Ishikawa (cell line): ENCODE measurements at regions not wholly inside any gene's neighbourhood (a gene's known extent, or its start where the extent isn't known, plus 50 kb on each side); places are given as distances from the start of the nearest gene placed in this dataset.

ENCODE experiments used
- CEBPB ChIP-seq: IDR thresholded peaks from 2 replicates; pipeline ENCODE4 v1.6.1; 2012
- CREB1 ChIP-seq: IDR thresholded peaks from 2 replicates; pipeline ENCODE4 v1.6.1; 2012; ENCODE audit warnings: low read depth
- EGR1 ChIP-seq: IDR thresholded peaks from 2 replicates; pipeline ENCODE4 v1.6.1; 2012
- EP300 ChIP-seq: IDR thresholded peaks from 2 replicates; pipeline ENCODE4 v1.6.1; 2012; ENCODE audit warnings: borderline replicate concordance
- FOXM1 ChIP-seq: IDR thresholded peaks from 2 replicates; pipeline ENCODE4 v1.6.1; 2012; ENCODE audit warnings: low read depth, borderline replicate concordance
- NFIC ChIP-seq: IDR thresholded peaks from 2 replicates; pipeline ENCODE4 v1.6.1; 2012
- RAD21 ChIP-seq: IDR thresholded peaks from 2 replicates; pipeline ENCODE4 v1.6.1; 2012; ENCODE audit warnings: low read depth
- REST ChIP-seq: IDR thresholded peaks from 2 replicates; pipeline ENCODE4 v1.6.1; 2012; ENCODE audit warnings: low read depth, mild to moderate bottlenecking
- TAF1 ChIP-seq: IDR thresholded peaks from 2 replicates; pipeline ENCODE4 v1.6.1; 2012; ENCODE audit warnings: low read depth, mild to moderate bottlenecking
- TCF12 ChIP-seq: IDR thresholded peaks from 2 replicates; pipeline ENCODE4 v1.6.1; 2012; ENCODE audit warnings: low read depth
- TEAD4 ChIP-seq: IDR thresholded peaks from 2 replicates; pipeline ENCODE4 v1.6.1; 2012
- USF1 ChIP-seq: IDR thresholded peaks from 2 replicates; pipeline ENCODE4 v1.6.1; 2012
- YY1 ChIP-seq: IDR thresholded peaks from 2 replicates; pipeline ENCODE4 v1.6.1; 2012; ENCODE audit warnings: low read depth
- ZBTB7A ChIP-seq: IDR thresholded peaks from 2 replicates; pipeline ENCODE4 v1.6.1; 2012; ENCODE audit warnings: low read depth
- TF ChIP-seq, protein P1 (sequence below): IDR thresholded peaks from 2 replicates; pipeline ENCODE4 v1.6.1; 2012

DNA sequence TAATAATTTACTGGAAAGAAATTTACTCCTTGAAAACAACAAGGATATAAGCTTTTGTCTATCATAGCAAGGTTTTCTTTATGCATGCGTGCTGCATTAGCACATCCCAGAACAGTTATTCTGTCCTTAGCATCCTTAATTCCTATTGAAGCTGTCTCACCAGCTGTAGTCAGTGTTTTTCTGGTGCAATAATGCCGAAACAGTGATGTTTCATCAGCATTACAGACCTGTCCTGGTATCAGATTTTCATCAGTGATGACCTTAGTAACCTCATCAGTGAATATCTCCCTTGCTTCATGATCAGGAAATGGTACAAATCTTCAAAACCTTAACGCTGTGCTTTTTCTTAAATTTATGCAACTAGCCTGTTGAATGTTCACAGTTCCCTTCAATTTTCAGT, 264.7 kb upstream of the STARD13 start:
- TF ChIP-seq ZBTB7A (no peak), CREB1 (no peak), EP300 (no peak), USF1 (no peak), REST (no peak), TCF12 (no peak), RAD21 (no peak), NFIC (no peak)

DNA sequence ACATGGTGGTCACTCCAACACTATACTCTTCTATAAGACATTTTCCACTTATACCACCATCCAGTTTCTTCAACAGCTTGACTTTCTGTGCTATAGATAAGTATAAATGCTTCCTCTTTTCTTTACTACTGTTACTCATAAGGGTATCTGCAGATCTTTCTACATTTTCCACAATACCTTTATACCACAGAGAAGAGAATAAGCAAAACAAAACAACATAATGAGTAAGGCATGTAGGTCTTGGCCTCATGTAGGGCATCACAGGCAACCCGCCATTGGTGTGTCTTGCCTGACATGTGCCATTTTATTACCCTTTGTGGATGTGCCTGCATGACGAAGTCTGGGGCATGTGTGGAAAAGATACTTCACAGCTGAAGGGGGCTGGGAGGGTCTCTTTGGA, 265.3 kb upstream of the STARD13 start:
- TF ChIP-seq RAD21 (no peak), TAF1 (no peak), EGR1 (no peak), REST (no peak), EP300 (no peak), YY1 (no peak), TCF12 (no peak), ZBTB7A (no peak), TEAD4 (no peak), CREB1 (no peak), FOXM1 (no peak), NFIC (no peak)
- TF ChIP-seq, protein P1, sequence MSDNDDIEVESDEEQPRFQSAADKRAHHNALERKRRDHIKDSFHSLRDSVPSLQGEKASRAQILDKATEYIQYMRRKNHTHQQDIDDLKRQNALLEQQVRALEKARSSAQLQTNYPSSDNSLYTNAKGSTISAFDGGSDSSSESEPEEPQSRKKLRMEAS, result no peak

DNA sequence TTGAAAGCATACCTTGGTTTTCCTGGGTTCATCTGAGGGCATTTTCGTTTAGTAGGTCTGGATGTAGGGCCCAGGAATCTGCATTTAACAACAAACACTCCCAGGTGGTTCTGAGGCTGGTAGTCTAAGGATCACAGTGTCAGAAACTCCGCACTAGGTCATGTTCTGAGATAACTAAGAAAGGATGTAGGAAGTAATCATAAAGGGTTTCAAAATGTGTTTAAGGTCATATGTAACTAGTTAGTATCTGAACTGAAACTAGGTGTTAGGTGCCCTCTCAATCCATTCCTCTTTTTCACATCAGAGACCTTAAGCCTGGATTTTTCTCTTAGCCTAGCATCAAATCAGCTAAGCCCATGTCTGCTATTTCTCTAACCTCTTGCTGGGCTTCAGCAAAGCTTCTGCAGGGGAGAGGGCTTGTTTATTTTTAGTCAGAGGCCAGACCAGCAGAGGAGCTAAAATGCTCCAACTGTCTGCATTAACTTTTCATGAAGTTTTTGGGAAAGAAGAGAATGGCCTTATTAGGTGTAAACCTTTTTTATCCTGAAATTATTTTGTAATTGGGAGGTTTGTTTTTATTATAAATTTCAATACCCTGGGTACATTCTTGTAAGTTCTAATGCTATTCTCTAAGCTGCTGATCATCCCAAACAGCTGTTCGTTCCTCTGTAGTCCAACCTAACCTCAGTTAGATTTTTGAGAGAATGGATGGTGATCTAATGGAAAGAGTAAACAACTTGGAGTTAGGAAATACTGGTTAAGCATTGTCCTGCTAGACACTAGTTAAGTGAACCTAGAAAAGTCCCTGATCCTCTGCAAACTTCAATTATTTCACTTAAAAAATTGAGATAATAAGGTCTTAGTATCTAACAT, 262.8 kb upstream of the RFC3 start:
- TF ChIP-seq YY1 (no peak), EP300 (no peak), EGR1 (no peak), TCF12 (no peak), RAD21 (no peak), TEAD4 (no peak)

DNA sequence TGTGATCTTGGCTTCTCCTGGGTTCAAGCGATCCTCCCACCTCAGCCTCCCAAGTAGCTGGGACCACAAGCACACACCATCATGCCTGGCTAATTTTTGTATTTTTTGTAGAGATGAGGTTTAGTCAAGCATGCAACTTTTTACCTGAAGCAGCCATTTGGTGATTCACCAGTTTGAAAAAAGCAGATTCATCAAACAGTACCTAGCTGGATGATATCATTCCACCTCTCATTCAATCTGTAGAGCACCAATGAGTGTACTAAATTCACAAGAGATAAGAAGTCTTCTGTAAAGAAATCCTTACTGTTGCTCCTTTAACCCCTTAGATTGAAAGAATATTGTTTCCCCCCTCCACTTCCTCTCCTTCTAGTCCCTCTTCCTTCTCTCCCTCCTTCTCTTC, 261.1 kb upstream of the RFC3 start:
- no peak for TF ChIP-seq REST
- no peak for TF ChIP-seq TEAD4
- no peak for TF ChIP-seq EGR1
- TF ChIP-seq USF1, result no peak
- no peak for TF ChIP-seq ZBTB7A
- TF ChIP-seq, protein P1, result no peak
- TF ChIP-seq YY1, result no peak
- no peak for TF ChIP-seq EP300
- TF ChIP-seq TAF1, result no peak
- TF ChIP-seq TCF12, result no peak

- TF ChIP-seq CEBPB (no peak), CREB1 (no peak), TCF12 (no peak), EP300 (no peak), YY1 (no peak), ZBTB7A (no peak), NFIC (no peak), REST (no peak), TEAD4 (no peak), EGR1 (no peak), RAD21 (no peak), TAF1 (no peak), USF1 (no peak), FOXM1 (no peak)
- TF ChIP-seq, protein P1, result no peak
These were observed 257.2 kb upstream of the RFC3 start for GRCh38 chr13:33560726-33561125.
